ENCODE measurements at regions not wholly inside any gene's neighbourhood (a gene's known extent, or its start where the extent isn't known, plus 50 kb on each side); places are given as distances from the start of the nearest gene placed in this dataset.

DNA sequence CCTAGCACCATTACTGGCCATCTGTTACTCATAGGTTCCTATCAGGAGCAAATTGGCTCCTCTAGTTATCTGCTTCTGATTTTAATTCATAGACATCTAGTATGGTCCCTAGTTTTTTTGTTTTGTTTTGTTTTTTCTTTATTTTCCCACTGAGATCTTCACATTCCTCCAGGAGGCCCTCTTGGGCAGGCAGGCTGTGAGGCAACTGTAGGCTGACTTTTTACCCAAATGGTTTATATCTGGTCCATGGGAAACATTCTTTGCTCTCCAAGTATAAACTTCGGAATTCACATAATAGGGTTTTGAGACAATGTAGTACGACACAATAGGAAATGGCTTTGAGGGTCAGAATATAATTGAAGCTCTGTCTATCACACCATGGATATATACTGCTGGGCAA, 250.9 kb upstream of the DAB2 start:
- DNase-seq (ENCODE audit: low read depth, low spot score) = no peak
- TF ChIP-seq CTCF (IDR thresholded peaks at IDR 0.05; ENCODE audit: low read depth, low read length) = no peak
- Histone ChIP-seq H3K27ac (ENCODE audit: low read depth, low read length) (no peak overlapping the region), H3K4me3 (ENCODE audit: low read depth, low read length) (no peak overlapping the region), H3K9me3 (ENCODE audit: control insufficient read depth, insufficient read depth, low read length) (no peaks in the 10 kb centered on the region), H3K27me3 (ENCODE audit: control insufficient read depth, insufficient read depth, low read length) (no peaks in the 10 kb centered on the region)
- POLR2A ChIA-PET = no interaction called here
- CTCF ChIA-PET = no interaction called here

DNA sequence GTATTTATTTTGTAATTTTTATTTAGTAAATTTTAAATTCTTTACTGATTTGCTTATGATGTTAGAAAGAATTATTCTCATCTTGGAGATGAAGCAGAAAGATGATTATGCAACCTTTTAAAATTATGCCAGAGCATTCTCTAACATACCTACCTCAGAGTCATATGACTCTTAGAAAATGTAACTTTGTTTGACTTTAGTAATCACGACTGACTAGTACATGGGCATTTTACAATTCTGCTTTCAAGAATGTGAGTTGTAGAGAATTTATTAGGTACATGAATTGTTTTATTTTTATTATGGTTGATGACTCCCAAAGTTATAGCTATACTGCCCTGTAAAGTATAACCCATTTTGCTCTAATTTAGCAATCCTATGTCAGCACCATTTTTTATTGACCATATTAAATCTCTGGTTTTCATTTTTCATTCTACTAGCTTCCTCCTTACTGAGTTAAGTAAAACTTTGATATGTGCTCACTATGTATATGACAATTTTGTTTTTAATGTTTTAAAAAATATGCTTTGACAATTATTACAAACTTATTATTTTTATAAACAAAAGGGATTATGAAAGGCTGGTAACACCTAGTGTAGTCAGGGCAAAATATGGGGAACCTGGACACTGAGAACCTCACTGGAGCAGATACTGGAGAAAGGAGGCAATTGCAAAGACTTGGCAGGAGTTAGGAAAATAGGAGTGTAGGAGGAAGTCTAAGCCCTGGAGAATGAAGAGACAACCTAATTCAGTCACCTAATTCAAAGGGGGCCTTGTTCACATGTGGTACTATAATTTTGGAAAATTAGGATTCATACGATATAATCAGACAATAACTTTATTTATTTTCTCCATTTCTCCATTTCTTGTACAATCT, 249.7 kb upstream of the DAB2 start:
- no peak for TF ChIP-seq CTCF (IDR thresholded peaks at IDR 0.05; ENCODE audit: low read depth, low read length)
- no peak for DNase-seq (ENCODE audit: low read depth, low spot score)
- H3K4me3 ChIP-seq (ENCODE audit: low read depth, low read length) = no peak overlapping the region
- H3K27ac ChIP-seq (ENCODE audit: low read depth, low read length) = no peak overlapping the region
- no peaks in the 10 kb centered on the region for H3K27me3 ChIP-seq (ENCODE audit: control insufficient read depth, insufficient read depth, low read length)
- CTCF ChIA-PET = interaction anchor here (0.7 kb wide), 1 partner anchor 22 kb away, joined by 3 read pairs; no protein-coding TSS in a partner anchor
- H3K9me3 ChIP-seq (ENCODE audit: control insufficient read depth, insufficient read depth, low read length) = no peaks in the 10 kb centered on the region
- POLR2A ChIA-PET = no interaction called here

DNA sequence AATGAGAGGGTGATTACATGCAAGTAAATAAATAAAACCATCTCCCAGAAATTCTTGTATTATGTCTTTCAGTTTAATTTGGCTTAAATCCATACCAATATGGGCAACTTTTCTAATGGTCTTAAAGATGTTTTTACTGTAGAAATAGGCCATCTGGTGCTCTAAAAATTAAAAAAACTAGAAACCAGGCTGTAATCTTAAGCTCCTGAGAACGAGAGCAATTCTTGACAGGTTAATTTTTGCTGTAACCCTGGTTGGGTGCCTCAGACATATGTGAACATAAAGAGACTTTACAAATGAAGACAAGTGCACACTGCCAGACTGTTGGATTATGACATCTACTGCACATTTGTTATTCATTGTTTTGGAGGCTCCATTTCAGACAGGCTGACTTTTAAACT, 246.8 kb upstream of the DAB2 start:
- ChIA-PET CTCF (interaction anchor here (0.6 kb wide), 1 partner anchor 831 kb away, joined by 3 read pairs; no protein-coding TSS in a partner anchor), POLR2A (no interaction called here)
- DNase-seq (ENCODE audit: low read depth, low spot score) = no peak
- TF ChIP-seq CTCF (IDR thresholded peaks at IDR 0.05; ENCODE audit: low read depth, low read length) = no peak
- Histone ChIP-seq H3K27ac (ENCODE audit: low read depth, low read length) (no peak overlapping the region), H3K4me3 (ENCODE audit: low read depth, low read length) (no peak overlapping the region), H3K9me3 (ENCODE audit: control insufficient read depth, insufficient read depth, low read length) (no peaks in the 10 kb centered on the region), H3K27me3 (ENCODE audit: control insufficient read depth, insufficient read depth, low read length) (no peaks in the 10 kb centered on the region)

DNA sequence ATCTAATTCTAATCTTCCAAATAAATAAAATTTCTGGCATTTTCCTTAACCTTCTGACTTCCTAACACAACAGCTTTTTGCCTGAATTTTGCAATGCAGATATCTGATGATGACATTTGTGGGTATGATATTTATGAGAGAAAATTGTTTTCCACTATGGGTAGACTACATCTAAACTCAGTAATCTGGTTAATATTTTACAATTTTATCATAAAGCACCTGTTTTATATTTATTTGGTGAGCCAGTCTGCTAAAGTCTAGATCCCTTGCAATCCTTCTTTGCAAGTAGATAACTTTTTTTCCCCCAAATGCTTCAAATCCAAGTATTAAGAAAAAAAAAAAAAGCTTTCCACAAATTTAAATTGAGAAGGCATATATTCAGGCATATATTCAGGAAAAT, 246.2 kb upstream of the DAB2 start:
- H3K27me3 ChIP-seq (ENCODE audit: control insufficient read depth, insufficient read depth, low read length) = no peaks in the 10 kb centered on the region
- POLR2A ChIA-PET = no interaction called here
- CTCF ChIA-PET = interaction anchor here (0.7 kb wide), 1 partner anchor 262 kb away, joined by 3 read pairs; no protein-coding TSS in a partner anchor
- DNase-seq (ENCODE audit: low read depth, low spot score) = no peak
- H3K4me3 ChIP-seq (ENCODE audit: low read depth, low read length) = no peak overlapping the region
- no peak overlapping the region for H3K27ac ChIP-seq (ENCODE audit: low read depth, low read length)
- TF ChIP-seq CTCF (IDR thresholded peaks at IDR 0.05; ENCODE audit: low read depth, low read length) = no peak
- H3K9me3 ChIP-seq (ENCODE audit: control insufficient read depth, insufficient read depth, low read length) = no peaks in the 10 kb centered on the region

DNA sequence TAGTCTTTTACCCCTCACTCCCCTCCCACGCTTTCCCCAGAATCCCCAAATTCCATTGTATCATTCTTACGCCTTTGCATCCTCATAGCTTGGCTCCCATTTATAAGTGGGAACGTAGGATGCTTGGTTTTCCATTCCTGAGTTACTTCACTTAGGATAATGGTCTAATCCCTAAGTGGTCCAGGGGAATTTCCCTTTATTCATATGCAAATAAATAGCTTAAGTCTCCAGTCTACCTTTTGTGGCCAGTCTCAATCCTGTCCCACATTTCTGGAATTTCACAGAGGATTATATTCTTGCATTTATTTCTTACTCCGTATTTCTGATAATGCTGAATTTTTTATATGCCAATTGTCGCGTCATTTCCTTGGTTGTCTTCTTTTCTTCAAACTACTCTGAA, 245.6 kb upstream of the DAB2 start:
- no peak for DNase-seq (ENCODE audit: low read depth, low spot score)
- TF ChIP-seq CTCF (IDR thresholded peaks at IDR 0.05; ENCODE audit: low read depth, low read length) = no peak
- ChIA-PET POLR2A (no interaction called here), CTCF (interaction anchor here (0.7 kb wide), 1 partner anchor 262 kb away, joined by 3 read pairs; no protein-coding TSS in a partner anchor)
- Histone ChIP-seq H3K27me3 (ENCODE audit: control insufficient read depth, insufficient read depth, low read length) (no peaks in the 10 kb centered on the region), H3K27ac (ENCODE audit: low read depth, low read length) (no peak overlapping the region), H3K9me3 (ENCODE audit: control insufficient read depth, insufficient read depth, low read length) (peaks cover 3% of the 10 kb centered on the region; the same call in 1 of the 2 replicates), H3K4me3 (ENCODE audit: low read depth, low read length) (no peak overlapping the region)

Measured in AG04450 (cell line).